MG63 (cell line): ENCODE measurements at regions not wholly inside any gene's neighbourhood (a gene's known extent, or its start where the extent isn't known, plus 50 kb on each side); places are given as distances from the start of the nearest gene placed in this dataset.

Experiments used
- DNase-seq: peaks from one replicate; pipeline ENCODE4 v3.0.0-alpha.2; 2020
- H3K27me3 ChIP-seq: fragments of 250-450 bp; sonication (Bioruptor Pico); 2 replicates; pipeline ENCODE4 v1.5.1; 2020; ENCODE audit warnings: mild to moderate bottlenecking, moderate library complexity
- H3K36me3 ChIP-seq: fragments of 250-450 bp; sonication (Bioruptor Pico); 2 replicates; pipeline ENCODE4 v1.5.1; 2020; ENCODE audit warnings: mild to moderate bottlenecking, moderate library complexity
- H3K4me3 ChIP-seq: fragments of 250-450 bp; sonication (Bioruptor Pico); 2 replicates; pipeline ENCODE4 v1.5.1; 2020; ENCODE audit warnings: mild to moderate bottlenecking, moderate library complexity
- H3K9me3 ChIP-seq: fragments of 250-450 bp; sonication (Bioruptor Pico); 2 replicates; pipeline ENCODE4 v1.5.1; 2020; ENCODE audit warnings: mild to moderate bottlenecking, moderate library complexity

DNA sequence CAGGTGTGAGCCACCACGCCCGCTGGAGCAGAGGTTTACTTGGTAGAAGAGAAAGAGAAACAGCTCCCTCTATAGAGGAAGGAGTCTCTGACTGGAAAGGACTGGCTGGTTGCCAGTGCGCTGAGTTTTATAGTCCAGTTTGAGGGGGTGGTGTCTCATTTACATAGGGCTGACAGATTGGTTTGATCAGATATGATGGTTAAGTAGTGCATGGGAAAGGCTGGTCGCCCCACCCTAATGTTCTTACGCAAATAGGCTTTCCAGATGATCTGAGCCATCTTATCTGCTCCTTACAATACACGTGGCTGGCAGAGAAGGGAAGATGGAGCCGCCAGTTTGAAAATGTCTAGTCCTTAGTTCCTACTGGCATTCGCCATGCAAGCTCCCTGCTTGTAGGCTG is 439.5 kb downstream of the NAF1 start:
- Histone ChIP-seq H3K9me3 (no peaks in the 10 kb centered on the region), H3K27me3 (no peaks in the 10 kb centered on the region), H3K36me3 (no peaks in the 10 kb centered on the region), H3K4me3 (no peak overlapping the region)
- DNase-seq: peak; percentile 23

- Histone ChIP-seq H3K36me3 (no peaks in the 10 kb centered on the region), H3K4me3 (no peak overlapping the region), H3K9me3 (0 out of 2 replicates have a peak, but pooled peaks cover 2% of the 10 kb centered on the region), H3K27me3 (no peaks in the 10 kb centered on the region)
- no peak for DNase-seq
Observed at GRCh38 chr4:162715401-162715800, 451.3 kb downstream of the NAF1 start.

DNA sequence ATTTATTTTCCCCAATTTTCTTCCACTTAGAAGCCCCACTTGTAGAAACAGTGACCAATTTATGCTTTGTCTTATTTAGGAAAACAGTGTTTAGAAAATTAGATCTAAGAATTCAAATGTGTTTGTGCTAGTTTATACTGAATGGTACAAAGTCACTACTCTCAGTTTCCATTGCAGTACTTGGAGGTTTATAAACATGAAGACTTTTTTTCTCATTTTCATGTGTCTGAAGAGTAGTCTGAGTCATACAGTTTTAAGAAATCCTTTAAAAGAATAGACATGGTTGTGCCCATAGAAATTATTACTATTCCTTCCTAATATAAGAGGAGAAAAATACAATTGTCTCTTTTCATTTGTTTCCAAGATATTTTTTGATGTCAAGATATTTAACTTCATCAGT is 458.7 kb downstream of the NAF1 start:
- H3K27me3 ChIP-seq: no peaks in the 10 kb centered on the region
- no peaks in the 10 kb centered on the region for H3K9me3 ChIP-seq
- no peak for DNase-seq
- H3K4me3 ChIP-seq: no peak overlapping the region
- no peaks in the 10 kb centered on the region for H3K36me3 ChIP-seq

DNA sequence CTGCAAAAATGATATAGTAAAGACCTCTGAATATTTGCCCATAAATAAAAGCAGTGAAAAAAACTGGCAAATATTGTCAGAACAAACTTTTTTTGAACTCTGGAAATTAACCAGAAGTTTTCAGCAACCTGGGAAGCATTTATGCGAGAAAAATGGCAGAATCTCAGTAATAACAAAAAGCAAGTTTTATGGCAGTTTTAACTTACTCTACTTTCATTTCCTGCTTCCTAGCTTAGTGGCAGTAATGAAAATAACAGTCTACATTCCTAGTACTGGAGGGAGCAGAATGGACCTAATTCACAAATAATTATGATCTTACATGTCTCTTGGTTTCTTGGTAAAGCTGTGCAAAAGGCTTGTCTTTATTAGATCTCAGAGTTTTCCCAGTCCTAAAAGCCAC is 460.1 kb downstream of the NAF1 start:
- no peaks in the 10 kb centered on the region for H3K27me3 ChIP-seq
- no peaks in the 10 kb centered on the region; the same call in 1 of the 2 replicates for H3K9me3 ChIP-seq
- no peak overlapping the region for H3K4me3 ChIP-seq
- H3K36me3 ChIP-seq: no peaks in the 10 kb centered on the region
- no peak for DNase-seq

GRCh38 chr4:162706051-162706450 is 460.6 kb downstream of the NAF1 start:
- Histone ChIP-seq H3K36me3 (no peaks in the 10 kb centered on the region), H3K9me3 (no peaks in the 10 kb centered on the region; the same call in 1 of the 2 replicates), H3K27me3 (no peaks in the 10 kb centered on the region), H3K4me3 (no peak overlapping the region)
- DNase-seq: no peak

DNA sequence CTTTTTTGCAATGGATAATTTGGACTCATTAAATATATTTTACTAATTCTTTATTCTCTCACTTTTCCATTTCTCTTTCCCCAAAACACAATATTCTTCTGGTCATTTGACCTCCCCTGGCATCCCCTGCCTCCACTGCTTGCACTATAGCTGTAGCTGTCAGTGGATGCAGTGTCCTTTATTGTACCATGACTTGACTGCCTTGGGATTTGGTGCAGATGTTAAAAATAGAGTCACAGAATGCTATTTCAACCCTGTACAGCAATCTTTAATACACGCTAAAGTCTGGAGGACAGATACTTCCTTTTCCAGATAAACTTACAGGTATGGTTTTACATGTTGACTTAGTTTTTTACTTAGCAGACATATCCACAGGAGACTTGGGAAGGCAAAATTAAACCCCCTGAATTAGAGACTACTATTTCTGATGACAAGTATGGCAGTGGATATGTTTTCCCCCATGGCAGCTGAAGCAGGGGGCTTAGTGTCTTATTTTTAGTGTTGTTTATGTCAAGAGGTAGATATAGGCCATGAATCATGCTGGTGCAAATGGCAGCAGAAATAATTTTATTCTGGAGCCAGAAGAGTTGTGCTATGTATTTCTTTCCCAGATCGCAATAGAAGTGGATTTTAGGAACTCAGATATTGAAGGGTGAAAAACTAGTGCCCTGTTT is 461.4 kb downstream of the NAF1 start:
- DNase-seq: no peak
- Histone ChIP-seq H3K4me3 (no peak overlapping the region), H3K36me3 (no peaks in the 10 kb centered on the region), H3K9me3 (no peaks in the 10 kb centered on the region; the same call in 1 of the 2 replicates), H3K27me3 (no peaks in the 10 kb centered on the region)

DNA sequence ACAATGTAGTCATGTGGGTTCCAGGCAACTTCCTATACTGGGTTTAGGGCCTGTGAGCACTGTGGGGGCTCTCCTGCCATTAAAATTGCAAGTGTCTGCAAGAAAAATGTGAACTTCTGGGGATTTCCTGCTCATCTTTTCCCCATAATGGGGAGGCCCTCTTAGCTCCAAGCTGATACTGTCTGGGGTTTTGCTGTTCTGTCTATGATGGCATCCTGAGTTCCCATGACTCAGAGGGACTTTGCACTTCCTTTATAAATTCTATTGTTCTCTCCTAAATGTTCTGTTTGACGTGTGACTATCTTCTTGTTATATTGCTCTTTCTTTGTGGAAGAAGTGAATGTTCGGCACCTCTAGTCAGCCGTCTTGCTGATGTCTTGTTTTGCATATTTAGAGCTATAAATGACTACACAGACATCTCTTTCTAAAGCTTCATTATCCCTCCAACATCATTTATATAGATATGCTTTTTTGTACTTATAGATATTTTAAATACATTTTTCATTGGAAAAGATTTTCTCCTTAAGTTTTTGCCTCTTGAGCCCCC is 465.8 kb downstream of the NAF1 start:
- no peaks in the 10 kb centered on the region for H3K27me3 ChIP-seq
- H3K9me3 ChIP-seq: peaks cover 8% of the 10 kb centered on the region
- no peak overlapping the region for H3K4me3 ChIP-seq
- DNase-seq: no peak
- no peaks in the 10 kb centered on the region for H3K36me3 ChIP-seq

DNA sequence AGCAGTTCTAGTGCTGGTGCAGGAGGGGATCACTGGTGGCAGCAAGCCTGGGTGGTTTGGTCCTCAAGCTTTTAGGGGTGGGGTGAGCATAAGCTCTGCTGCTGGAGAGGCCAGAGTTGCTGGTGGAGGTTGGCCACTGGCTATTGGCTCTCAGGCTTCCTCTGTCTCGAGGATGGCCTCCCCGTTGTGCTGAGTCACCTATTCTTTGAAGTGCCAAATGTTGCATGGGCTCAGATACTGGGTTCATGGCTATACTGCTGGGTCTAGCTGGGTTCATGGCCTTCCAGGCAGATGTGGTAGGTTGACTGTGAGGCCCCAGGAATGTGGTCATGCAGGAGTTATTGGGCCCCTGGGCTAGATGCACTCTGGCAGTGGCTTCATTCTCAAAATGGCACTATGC is 466.3 kb downstream of the NAF1 start:
- no peak overlapping the region for H3K4me3 ChIP-seq
- no peaks in the 10 kb centered on the region for H3K27me3 ChIP-seq
- no peaks in the 10 kb centered on the region for H3K36me3 ChIP-seq
- peaks cover 11% of the 10 kb centered on the region for H3K9me3 ChIP-seq
- DNase-seq: no peak

DNA sequence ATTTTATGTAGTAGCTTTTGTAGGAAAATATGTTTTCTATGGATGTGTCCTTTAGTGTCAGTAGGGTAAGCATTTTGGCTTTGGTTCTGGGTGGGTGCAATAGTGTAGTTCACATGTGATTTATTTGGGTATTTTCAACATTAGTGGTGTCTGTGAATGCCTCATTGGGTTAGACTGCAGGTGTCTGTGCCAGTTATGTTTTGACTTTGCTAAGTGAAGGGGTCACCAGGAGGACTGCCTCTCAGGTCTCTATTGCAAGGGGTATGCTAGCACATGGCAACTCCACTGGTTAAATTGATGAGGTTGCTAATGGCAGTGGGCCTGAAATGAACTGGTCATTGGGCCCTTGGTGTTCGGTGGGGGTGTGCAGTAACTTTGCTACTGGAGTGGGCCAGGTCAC is 467.1 kb downstream of the NAF1 start:
- no peak for DNase-seq

DNA sequence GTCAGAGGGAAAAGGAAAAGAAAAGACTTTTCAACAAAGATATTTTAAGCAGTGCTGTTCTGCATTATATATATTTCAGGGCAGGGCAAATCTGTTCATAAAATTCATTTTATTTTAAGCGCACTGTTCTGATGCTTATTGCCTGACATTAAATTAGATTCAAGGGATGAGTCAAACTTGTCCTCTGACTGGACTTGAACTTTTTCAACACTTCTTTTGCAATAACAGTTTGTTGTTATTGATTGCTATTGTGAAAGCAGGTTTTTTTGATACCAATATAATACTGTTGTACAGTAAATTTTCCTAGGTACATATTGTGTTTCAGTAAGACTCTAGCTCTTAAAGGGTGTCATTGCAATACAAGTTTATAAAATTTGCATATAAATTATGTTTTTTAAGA is 481.3 kb downstream of the NAF1 start:
- Histone ChIP-seq H3K27me3 (no peaks in the 10 kb centered on the region), H3K4me3 (no peak overlapping the region), H3K36me3 (no peaks in the 10 kb centered on the region), H3K9me3 (peaks cover 1% of the 10 kb centered on the region; the same call in 1 of the 2 replicates)
- no peak for DNase-seq

More for the DNA sequence above, 467.1 kb downstream of the NAF1 start:
- no peaks in the 10 kb centered on the region for H3K36me3 ChIP-seq
- H3K4me3 ChIP-seq: no peak overlapping the region
- no peaks in the 10 kb centered on the region for H3K27me3 ChIP-seq
- H3K9me3 ChIP-seq: peaks cover 17% of the 10 kb centered on the region

DNA sequence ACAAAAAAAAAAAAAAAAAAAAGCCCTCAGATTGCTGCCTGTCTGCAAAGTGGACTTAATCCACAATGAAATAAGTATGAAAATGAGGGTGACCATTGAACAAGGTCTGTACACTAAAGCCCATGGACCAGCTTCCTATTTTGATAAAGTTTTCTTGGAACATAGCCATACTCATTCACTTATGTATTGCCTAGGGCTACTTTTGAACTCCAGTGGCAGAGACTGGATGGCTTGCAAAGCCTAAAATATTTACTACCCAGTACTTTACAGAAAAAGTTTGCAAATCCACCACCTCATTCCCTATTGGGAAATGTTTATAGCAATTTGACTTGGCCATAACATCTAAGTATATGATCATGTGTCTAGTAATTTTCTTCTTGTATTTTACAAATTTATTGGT is 481.7 kb downstream of the NAF1 start:
- Histone ChIP-seq H3K36me3 (no peaks in the 10 kb centered on the region), H3K27me3 (no peaks in the 10 kb centered on the region), H3K4me3 (no peak overlapping the region), H3K9me3 (peaks cover 5% of the 10 kb centered on the region; the same call in 1 of the 2 replicates)
- no peak for DNase-seq

DNA sequence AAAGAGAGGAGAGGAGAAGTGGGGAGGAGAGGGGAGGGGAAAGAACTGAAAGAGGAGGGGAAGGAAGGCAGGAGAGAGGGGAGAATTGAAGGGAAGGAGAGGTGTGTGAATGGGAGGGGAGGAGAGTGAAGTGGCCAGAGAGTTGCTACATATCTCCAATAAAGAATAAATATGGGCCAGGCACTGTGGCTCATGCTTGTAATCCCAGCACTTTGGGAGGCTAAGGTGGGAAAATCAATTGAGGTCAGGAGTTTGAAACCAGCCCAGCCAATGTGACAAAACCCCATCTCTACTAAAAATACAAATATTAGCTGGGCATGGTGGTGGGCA is 482.4 kb downstream of the NAF1 start:
- Histone ChIP-seq H3K4me3 (no peak overlapping the region), H3K27me3 (no peaks in the 10 kb centered on the region), H3K36me3 (no peaks in the 10 kb centered on the region), H3K9me3 (peaks cover 12% of the 10 kb centered on the region)
- no peak for DNase-seq

DNA sequence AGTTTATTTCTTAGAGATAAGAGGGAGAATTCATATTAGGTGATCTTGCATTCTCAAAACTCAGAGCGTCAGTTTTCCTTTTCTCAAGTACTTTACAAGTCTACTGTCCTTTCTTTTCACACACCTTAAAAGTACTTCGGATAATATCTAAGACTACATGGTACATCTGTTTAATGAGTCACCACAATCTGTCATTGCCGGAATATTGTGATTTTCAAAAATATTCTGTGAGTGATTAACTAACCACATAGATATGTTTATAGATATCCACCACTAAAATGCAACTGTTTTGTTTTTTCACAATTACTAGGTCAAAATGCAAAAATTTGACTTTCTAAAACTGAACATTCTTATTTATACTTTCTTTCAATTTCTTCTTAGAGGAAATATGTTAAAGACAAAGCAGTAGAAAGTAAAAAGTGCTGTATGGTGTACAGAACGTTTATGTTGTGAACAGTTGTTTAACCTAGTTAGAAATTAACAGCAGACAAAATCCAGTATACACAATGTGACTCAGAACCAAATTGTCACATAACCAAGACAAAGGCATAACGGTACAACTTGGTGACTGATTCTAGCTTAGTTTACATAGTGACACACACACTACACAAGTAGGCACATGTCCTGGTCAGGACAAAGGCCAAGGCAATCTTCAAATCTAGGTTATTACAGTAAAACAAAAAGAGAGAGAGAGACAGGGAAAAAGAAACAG is 482.9 kb downstream of the NAF1 start:
- Histone ChIP-seq H3K4me3 (no peak overlapping the region), H3K27me3 (no peaks in the 10 kb centered on the region), H3K36me3 (no peaks in the 10 kb centered on the region), H3K9me3 (peaks cover 17% of the 10 kb centered on the region)
- peak; percentile 57 for DNase-seq

DNA sequence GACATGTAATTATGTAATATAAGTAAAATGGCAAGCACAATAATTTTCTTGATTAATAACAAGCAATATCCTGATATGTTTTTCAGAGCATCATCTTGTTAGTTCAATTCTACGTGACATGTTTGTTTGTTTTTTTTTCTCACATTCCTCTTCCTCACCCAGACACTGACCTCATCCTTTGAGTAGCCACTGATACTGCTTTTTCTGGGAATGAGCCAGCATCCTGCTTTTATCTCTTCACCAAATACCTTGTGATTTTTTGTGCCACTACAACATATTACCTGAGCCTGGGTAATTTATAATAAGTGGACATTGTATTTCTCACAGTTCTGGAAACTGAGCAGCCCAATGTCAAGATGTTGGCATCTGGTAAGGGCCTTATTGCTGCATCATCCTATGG is 484.0 kb downstream of the NAF1 start:
- peak; percentile 33 for DNase-seq
- H3K9me3 ChIP-seq: peaks cover 29% of the 10 kb centered on the region
- no peaks in the 10 kb centered on the region for H3K36me3 ChIP-seq
- no peak overlapping the region for H3K4me3 ChIP-seq
- no peaks in the 10 kb centered on the region for H3K27me3 ChIP-seq

- Histone ChIP-seq H3K4me3 (no peak overlapping the region), H3K36me3 (no peaks in the 10 kb centered on the region), H3K27me3 (no peaks in the 10 kb centered on the region), H3K9me3 (peaks cover 34% of the 10 kb centered on the region)
- no peak for DNase-seq
Observed at GRCh38 chr4:162681212-162681611, 485.5 kb downstream of the NAF1 start.

GRCh38 chr4:162675661-162676060 is 491.0 kb downstream of the NAF1 start:
- H3K27me3 ChIP-seq: no peaks in the 10 kb centered on the region
- peaks cover 37% of the 10 kb centered on the region for H3K9me3 ChIP-seq
- H3K4me3 ChIP-seq: no peak overlapping the region
- DNase-seq: no peak
- H3K36me3 ChIP-seq: no peaks in the 10 kb centered on the region

DNA sequence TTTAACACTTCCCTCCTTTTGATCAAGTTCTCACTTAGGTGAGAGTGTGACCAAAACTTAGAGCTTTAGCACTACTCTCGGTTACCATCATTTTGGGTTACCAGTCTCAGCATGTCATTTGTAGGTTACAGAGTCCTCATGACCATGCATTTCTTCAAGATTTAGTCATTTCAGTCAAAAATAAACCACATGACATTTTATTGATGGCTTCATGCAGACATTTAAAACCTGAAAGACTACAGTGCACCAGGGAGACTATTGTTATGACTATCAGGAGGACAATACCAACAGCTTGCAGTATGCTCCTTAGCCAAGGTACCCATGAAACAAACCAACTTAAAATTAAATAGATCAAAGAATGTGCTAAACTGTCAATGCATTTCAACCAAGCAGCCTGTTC is 498.1 kb upstream of the FSTL5 start:
- Histone ChIP-seq H3K4me3 (no peak overlapping the region), H3K36me3 (no peaks in the 10 kb centered on the region), H3K27me3 (no peaks in the 10 kb centered on the region), H3K9me3 (peaks cover 15% of the 10 kb centered on the region)
- DNase-seq: no peak

DNA sequence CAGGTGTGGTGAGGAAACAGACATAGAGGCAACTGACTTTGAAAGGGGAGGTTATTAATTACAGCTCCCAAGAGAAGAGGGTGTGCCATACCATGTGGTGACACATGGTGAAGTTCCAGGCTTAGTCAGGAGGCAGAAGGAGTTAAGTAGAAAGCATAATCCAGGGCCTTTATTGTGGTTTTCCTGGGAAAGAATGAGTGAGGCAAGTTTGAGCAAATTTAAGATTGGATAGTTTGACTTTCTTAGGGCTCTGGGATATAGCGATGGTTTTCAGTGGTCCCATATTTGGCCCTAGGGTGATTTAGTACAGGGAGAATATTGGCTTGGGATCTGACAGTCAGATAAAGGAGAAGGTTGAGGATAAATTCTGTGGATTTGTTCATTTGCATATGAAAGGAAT is 495.9 kb upstream of the FSTL5 start:
- H3K36me3 ChIP-seq: no peaks in the 10 kb centered on the region
- no peaks in the 10 kb centered on the region; the same call in 1 of the 2 replicates for H3K9me3 ChIP-seq
- H3K4me3 ChIP-seq: no peak overlapping the region
- no peaks in the 10 kb centered on the region for H3K27me3 ChIP-seq
- DNase-seq: no peak
